Bronchial epithelial cell (primary cell): ENCODE measurements at regions not wholly inside any gene's neighbourhood (a gene's known extent, or its start where the extent isn't known, plus 50 kb on each side); places are given as distances from the start of the nearest gene placed in this dataset.
A peak's percentile ranks its signal among the peaks of the same experiment; 100 is the strongest.

Experiments
- DNase-seq: peaks from one replicate; pipeline ENCODE4 v3.0.0-alpha.2; 2010; ENCODE audit warnings: low read depth
- FAIRE-seq: peaks from 2 replicates; lab custom pipeline; 2011; peaks lifted over from hg19 to GRCh38; lab: Jason Lieb, UNC
- H3K27me3 ChIP-seq: 2 replicates; pipeline ENCODE4 v1.5.1; 2011; ENCODE audit warnings: low read length; ENCODE audit not compliant: control insufficient read depth, insufficient read depth
- H3K36me3 ChIP-seq: 2 replicates; pipeline ENCODE4 v1.5.1; 2011; ENCODE audit warnings: low read length; ENCODE audit not compliant: control insufficient read depth, insufficient read depth
- H3K4me3 ChIP-seq: 2 replicates; pipeline ENCODE4 v1.5.1; 2011; ENCODE audit warnings: mild to moderate bottlenecking, low read depth, low read length, control low read depth
- TF ChIP-seq, protein P1 (sequence below): IDR thresholded peaks from 2 replicates; pipeline ENCODE4 v1.5.1; 2011; ENCODE audit warnings: mild to moderate bottlenecking, moderate library complexity, low read length, control low read depth, inconsistent platforms; ENCODE audit not compliant: insufficient read depth, severe bottlenecking

DNA sequence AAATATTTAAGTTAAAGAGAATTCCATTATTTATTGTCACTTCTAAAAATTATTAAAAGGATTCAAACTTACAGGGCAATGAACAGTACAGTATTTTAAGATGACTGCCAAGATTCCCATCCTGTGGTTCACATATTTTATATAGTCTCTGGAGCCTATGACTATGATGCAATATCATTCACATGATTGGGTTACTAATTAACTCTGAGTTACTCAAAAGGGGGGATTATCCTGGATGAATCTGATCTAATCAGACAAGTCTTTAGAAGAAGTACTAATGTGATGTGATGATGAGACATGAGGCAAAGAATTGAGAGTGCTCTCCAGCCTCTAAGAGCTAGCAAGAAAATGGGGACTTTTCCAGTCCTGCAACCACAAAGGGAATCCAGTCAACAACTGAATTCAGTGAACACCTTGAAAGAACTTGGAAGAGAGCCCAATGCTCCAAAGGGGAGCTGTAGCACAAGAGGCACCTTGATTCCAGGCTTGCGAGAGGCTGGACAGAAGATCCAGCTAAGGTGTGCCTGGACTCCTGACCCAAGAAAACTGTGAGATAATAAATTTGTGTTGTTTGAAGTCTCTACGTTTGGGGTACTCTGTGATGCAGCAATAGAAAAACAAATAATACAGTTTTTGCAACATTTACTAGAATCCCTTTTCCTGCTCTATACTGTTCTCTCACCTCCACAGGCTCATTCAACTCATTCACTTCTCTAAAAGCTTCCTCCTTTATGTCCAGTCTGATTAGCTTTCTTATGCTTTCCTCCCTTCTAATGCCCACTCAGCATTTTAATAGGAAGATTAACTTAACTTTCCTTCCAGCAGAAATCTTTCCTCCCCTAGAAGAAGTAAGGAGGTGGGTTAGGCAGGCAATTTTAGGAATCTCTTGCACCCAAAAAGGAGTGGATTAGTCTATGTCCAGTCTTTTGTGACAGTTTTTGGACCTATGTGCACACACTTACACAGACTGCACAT lies 133.8 kb upstream of the LCORL start:
- TF ChIP-seq, protein P1, sequence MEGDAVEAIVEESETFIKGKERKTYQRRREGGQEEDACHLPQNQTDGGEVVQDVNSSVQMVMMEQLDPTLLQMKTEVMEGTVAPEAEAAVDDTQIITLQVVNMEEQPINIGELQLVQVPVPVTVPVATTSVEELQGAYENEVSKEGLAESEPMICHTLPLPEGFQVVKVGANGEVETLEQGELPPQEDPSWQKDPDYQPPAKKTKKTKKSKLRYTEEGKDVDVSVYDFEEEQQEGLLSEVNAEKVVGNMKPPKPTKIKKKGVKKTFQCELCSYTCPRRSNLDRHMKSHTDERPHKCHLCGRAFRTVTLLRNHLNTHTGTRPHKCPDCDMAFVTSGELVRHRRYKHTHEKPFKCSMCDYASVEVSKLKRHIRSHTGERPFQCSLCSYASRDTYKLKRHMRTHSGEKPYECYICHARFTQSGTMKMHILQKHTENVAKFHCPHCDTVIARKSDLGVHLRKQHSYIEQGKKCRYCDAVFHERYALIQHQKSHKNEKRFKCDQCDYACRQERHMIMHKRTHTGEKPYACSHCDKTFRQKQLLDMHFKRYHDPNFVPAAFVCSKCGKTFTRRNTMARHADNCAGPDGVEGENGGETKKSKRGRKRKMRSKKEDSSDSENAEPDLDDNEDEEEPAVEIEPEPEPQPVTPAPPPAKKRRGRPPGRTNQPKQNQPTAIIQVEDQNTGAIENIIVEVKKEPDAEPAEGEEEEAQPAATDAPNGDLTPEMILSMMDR: no peak
- Histone ChIP-seq H3K27me3 (no peaks in the 10 kb centered on the region), H3K36me3 (no peaks in the 10 kb centered on the region), H3K4me3 (no peak overlapping the region)
- FAIRE-seq: no peak
- no peak for DNase-seq

DNA sequence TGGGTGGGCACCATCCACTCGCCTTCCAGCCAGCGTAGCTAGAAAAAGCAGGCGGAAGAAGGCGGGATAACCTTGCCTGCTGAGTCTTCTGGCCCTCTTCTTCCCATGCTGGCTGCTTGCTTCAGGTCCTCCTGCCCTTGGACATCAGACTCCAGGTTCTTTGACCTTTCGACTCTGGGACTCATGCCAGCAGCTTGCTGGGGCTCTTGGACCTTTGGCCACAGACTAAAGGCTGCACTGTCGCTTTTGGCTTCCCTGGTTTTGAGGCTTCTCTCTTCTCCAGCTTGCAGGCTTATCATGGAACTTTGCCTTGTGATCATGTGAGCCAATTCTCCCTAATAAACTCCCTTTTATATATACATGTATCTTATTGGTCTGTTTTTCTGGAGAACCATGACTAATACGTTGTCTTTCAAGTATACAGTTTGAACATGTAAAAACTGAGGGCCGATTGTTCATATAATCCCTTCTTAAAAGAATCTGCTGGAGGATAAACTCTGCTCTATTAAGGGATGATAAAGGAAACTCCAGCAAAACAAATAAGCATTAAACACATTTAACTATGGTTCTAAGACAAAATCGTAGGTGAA lies 116.6 kb upstream of the LCORL start:
- Histone ChIP-seq H3K36me3 (no peaks in the 10 kb centered on the region), H3K4me3 (no peak overlapping the region), H3K27me3 (no peaks in the 10 kb centered on the region)
- no peak for DNase-seq
- TF ChIP-seq, protein P1: no peak
- FAIRE-seq: no peak

DNA sequence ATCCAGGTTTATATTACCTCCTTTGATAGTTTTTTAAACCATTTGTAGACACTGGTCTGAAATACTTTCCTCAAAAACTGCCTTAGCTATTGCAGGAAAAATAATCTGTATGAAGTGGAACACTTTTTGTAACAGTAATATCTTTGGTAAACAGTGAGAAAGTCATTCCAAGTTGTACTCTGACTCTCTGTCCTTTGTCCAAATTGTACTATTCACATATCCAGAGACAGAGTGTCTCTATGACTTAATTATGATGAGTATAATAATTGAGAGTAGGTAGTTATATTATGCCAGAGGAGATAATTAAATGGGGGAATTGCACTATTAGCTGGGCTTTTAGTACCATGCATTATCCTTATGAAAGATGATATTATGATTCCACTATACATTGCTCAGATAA lies 112.6 kb upstream of the LCORL start:
- TF ChIP-seq, protein P1: no peak
- Histone ChIP-seq H3K4me3 (no peak overlapping the region), H3K36me3 (no peaks in the 10 kb centered on the region), H3K27me3 (no peaks in the 10 kb centered on the region)
- DNase-seq (no peak), FAIRE-seq (no peak)

DNA sequence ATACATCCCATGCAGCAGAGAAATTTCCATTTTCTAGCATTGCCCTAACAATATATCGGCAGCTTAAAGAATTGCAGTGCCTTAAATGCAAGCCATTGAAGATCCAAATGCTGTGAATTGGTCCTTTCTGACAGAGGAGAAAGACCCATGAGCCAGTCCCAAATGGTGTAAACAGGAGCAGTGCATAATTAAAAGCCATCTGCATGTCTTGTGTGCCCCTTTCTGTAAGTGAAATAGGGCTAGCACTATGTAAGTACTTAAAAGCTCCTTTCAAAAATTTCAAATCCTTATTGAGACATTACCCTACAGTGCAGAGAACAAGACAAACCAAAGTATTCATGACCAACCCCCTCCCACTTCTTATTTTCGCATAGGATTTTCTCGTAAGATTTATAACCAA lies 108.7 kb upstream of the LCORL start:
- Histone ChIP-seq H3K36me3 (no peaks in the 10 kb centered on the region), H3K27me3 (no peaks in the 10 kb centered on the region), H3K4me3 (no peak overlapping the region)
- DNase-seq (no peak), FAIRE-seq (no peak)
- TF ChIP-seq, protein P1: no peak

- FAIRE-seq (no peak), DNase-seq (peak; percentile 39)
- H3K36me3 ChIP-seq: no peaks in the 10 kb centered on the region
- no peak overlapping the region for H3K4me3 ChIP-seq
- no peaks in the 10 kb centered on the region for H3K27me3 ChIP-seq
- TF ChIP-seq, protein P1: no peak
Observed at GRCh38 chr4:18128241-18128640, 106.7 kb upstream of the LCORL start.
